NB4 (cell line): ENCODE measurements at regions not wholly inside any gene's neighbourhood (a gene's known extent, or its start where the extent isn't known, plus 50 kb on each side); places are given as distances from the start of the nearest gene placed in this dataset.

Experiments used
- DNase-seq: peaks from one replicate; pipeline ENCODE4 v3.0.0; 2010; ENCODE audit warnings: low read depth
- H3K4me3 ChIP-seq: one replicate; pipeline ENCODE4 v1.5.1; 2011; ENCODE audit warnings: mild to moderate bottlenecking, low read depth, low read length, moderate library complexity
- CTCF ChIP-seq: IDR thresholded peaks from one replicate; pipeline ENCODE4 v1.5.1; 2012; ENCODE audit warnings: low read depth, low read length
- MAX ChIP-seq: IDR thresholded peaks from 2 replicates; pipeline ENCODE4 v1.6.1; 2011; ENCODE audit warnings: low read depth, low read length
- MYC ChIP-seq: IDR thresholded peaks from 2 replicates; pipeline ENCODE4 v1.6.1; 2011; ENCODE audit warnings: low read depth, low read length
- POLR2A ChIP-seq: IDR thresholded peaks from 2 replicates; pipeline ENCODE4 v1.6.1; 2011; ENCODE audit warnings: mild to moderate bottlenecking; ENCODE audit not compliant: insufficient read length; ENCODE audit errors: extremely low read depth

GRCh38 chr6:62819640-62820039 is 391.6 kb upstream of the FKBP1C start:
- H3K4me3 ChIP-seq = no peak overlapping the region
- TF ChIP-seq MAX (no peak), MYC (no peak), POLR2A (no peak), CTCF (no peak)
- no peak for DNase-seq

- TF ChIP-seq CTCF = no peak
- TF ChIP-seq POLR2A = no peak
- no peak for TF ChIP-seq MAX
- no peak for TF ChIP-seq MYC
- no peak for DNase-seq
- no peak overlapping the region for H3K4me3 ChIP-seq
These were observed 402.5 kb upstream of the FKBP1C start for GRCh38 chr6:62808565-62809293.

GRCh38 chr6:62805431-62805830 is 405.8 kb upstream of the FKBP1C start:
- H3K4me3 ChIP-seq = no peak overlapping the region
- DNase-seq = no peak
- TF ChIP-seq MAX (no peak), MYC (no peak), CTCF (no peak), POLR2A (no peak)

GRCh38 chr6:62803094-62803493 is 408.2 kb upstream of the FKBP1C start:
- TF ChIP-seq MAX (no peak), CTCF (no peak), POLR2A (no peak), MYC (no peak)
- DNase-seq = no peak
- no peak overlapping the region for H3K4me3 ChIP-seq

- H3K4me3 ChIP-seq = no peak overlapping the region
- TF ChIP-seq CTCF (no peak), MYC (no peak), MAX (no peak), POLR2A (no peak)
- DNase-seq = no peak
These were observed 414.1 kb upstream of the FKBP1C start for GRCh38 chr6:62797190-62797589.
